ENCODE measurements at regions not wholly inside any gene's neighbourhood (a gene's known extent, or its start where the extent isn't known, plus 50 kb on each side); places are given as distances from the start of the nearest gene placed in this dataset.
A peak's percentile ranks its signal among the peaks of the same experiment; 100 is the strongest.

DNA sequence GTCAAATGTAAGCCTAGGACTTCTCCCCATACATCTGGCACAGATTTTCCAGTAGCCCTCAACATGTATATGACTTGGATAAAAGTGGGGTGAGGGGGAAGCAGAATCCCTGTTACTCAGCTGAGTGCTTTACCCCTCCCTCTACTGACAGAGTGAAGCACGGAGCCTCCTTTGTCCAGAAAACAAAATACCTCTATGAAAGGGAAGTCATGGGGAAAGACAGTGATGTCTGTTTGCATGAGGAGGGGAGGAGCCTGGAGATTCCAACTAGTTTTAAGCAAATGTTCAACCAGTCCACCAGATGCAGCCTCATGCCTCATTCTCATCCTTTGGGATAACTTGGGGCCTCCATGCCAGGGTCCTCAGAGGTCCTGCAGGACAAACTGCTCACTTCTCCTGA, 203.9 kb downstream of the SMAD2 start:
- no peak for TF ChIP-seq FOXP2 (optimal IDR thresholded peaks at IDR 0.05; ENCODE audit: borderline replicate concordance, extremely low read depth, extremely low read length, insufficient read depth)
- TF ChIP-seq POLR2AphosphoS5 (IDR thresholded peaks at IDR 0.05; ENCODE audit: low read depth, low read length): no peak
- TF ChIP-seq, protein P1, sequence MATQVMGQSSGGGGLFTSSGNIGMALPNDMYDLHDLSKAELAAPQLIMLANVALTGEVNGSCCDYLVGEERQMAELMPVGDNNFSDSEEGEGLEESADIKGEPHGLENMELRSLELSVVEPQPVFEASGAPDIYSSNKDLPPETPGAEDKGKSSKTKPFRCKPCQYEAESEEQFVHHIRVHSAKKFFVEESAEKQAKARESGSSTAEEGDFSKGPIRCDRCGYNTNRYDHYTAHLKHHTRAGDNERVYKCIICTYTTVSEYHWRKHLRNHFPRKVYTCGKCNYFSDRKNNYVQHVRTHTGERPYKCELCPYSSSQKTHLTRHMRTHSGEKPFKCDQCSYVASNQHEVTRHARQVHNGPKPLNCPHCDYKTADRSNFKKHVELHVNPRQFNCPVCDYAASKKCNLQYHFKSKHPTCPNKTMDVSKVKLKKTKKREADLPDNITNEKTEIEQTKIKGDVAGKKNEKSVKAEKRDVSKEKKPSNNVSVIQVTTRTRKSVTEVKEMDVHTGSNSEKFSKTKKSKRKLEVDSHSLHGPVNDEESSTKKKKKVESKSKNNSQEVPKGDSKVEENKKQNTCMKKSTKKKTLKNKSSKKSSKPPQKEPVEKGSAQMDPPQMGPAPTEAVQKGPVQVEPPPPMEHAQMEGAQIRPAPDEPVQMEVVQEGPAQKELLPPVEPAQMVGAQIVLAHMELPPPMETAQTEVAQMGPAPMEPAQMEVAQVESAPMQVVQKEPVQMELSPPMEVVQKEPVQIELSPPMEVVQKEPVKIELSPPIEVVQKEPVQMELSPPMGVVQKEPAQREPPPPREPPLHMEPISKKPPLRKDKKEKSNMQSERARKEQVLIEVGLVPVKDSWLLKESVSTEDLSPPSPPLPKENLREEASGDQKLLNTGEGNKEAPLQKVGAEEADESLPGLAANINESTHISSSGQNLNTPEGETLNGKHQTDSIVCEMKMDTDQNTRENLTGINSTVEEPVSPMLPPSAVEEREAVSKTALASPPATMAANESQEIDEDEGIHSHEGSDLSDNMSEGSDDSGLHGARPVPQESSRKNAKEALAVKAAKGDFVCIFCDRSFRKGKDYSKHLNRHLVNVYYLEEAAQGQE (IDR thresholded peaks at IDR 0.05; ENCODE audit: insufficient read depth in 1 of 2, low read depth in 2 of 2, low read length in 2 of 2): no peak
- TF ChIP-seq SIN3A (IDR thresholded peaks at IDR 0.05; ENCODE audit: borderline replicate concordance, insufficient read depth, low read length): no peak
- no peak for TF ChIP-seq TAF1 (IDR thresholded peaks at IDR 0.05; ENCODE audit: borderline replicate concordance, insufficient read depth, low read length)

DNA sequence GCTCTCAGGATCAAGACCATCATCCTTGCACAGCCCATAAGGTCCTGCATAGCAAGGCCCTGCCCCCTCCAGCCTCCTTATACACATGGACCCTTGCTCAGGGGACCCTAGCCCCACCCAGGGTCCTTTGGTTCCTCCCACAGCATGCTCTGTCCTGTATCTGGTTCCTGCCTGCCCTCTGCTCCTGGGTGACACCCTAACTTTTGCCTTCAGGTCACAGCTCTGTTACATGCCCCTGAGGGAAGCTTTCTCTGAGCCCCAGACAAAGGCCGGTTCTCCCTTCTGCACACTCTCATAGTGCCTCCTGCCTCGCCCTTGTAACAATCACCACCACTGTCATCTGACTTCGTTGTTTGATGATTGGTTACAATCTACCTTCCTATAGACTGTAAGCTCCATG, 204.8 kb downstream of the SMAD2 start:
- TF ChIP-seq, protein P1 (IDR thresholded peaks at IDR 0.05; ENCODE audit: insufficient read depth in 1 of 2, low read depth in 2 of 2, low read length in 2 of 2): no peak
- TF ChIP-seq FOXP2 (optimal IDR thresholded peaks at IDR 0.05; ENCODE audit: borderline replicate concordance, extremely low read depth, extremely low read length, insufficient read depth): no peak
- TF ChIP-seq POLR2AphosphoS5 (IDR thresholded peaks at IDR 0.05; ENCODE audit: low read depth, low read length): no peak
- no peak for TF ChIP-seq SIN3A (IDR thresholded peaks at IDR 0.05; ENCODE audit: borderline replicate concordance, insufficient read depth, low read length)
- no peak for TF ChIP-seq TAF1 (IDR thresholded peaks at IDR 0.05; ENCODE audit: borderline replicate concordance, insufficient read depth, low read length)

DNA sequence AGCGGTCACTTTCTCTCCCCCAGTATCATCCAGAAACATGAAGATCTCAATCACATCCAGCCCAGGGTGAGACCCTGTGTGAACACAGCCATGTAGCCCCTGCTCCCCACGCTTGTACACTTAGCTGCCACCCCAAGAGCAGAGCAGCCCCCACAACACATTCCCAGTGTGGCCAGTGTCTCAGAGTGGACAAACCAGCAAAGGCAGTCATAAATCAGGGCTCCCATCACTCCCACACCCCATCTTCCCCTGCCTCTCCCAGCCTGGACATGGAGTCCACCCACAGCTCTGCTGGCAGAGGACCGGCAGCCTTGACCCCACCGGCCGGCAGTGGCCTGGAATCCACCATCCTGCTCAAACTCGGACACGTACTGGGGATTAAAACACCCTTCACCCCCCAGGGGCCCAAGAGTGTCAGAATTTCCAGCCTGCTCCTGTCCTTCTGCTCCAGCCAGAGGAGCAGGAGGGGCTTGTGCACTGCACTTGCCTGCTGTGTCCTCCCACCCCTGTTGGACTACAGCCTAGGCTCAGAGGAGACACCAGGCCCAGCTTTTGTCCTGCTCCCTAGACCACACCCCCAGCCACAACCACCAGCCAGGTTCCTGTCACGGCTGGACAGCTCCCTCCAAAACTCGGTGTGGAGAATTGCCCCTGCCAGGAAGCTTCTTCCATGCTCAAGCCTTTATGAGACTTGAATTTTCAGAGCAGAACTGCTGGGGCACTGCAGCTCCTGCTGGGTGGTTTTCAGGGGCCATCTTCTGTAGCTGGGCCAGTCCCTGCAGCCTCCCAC, 206.1 kb downstream of the SMAD2 start:
- no peak for TF ChIP-seq FOXP2 (optimal IDR thresholded peaks at IDR 0.05; ENCODE audit: borderline replicate concordance, extremely low read depth, extremely low read length, insufficient read depth)
- TF ChIP-seq, protein P1 (IDR thresholded peaks at IDR 0.05; ENCODE audit: insufficient read depth in 1 of 2, low read depth in 2 of 2, low read length in 2 of 2): peak; percentile 30 to 84; a peak in 2 of 4 replicates

DNA sequence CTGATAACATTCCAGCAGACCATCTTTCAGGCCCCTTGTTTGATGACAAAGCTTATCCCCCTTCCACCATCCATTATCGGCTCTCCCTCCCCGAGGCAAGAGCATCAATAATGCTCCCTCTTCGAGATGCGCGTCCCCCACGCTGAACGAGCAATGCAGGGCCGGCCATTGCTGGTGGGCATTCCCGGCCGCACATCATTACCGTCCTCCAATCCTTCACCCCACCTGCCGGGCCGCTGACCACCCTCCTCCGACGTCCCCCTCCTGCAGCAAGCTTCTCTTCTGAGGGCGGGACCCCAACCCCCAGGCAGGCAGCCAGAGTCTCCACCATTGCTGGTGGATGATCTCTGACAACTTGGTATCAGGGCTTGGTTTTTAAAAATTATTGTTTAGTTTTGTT, 208.6 kb downstream of the SMAD2 start:
- TF ChIP-seq FOXP2 (optimal IDR thresholded peaks at IDR 0.05; ENCODE audit: borderline replicate concordance, extremely low read depth, extremely low read length, insufficient read depth): no peak

DNA sequence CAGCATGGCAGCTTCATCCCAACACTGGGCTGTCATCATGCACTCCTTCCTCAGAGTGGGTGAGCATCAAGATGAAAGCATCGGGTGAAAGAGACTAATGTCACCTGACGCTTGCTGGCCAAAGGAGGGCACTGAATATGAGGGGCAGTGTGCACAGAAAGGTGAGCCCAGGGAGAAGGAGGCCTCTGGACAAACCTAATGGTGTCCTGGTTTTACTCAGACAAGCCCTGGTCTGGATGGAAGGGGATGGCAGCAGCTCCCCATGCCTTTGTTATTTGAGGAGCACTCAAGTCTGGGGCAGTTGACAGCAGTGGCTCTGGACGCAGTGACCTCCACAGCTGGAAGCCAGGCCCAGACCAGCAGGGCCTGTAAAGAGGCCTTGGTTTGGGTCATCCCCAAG, 209.7 kb downstream of the SMAD2 start:
- TF ChIP-seq, protein P1 (IDR thresholded peaks at IDR 0.05; ENCODE audit: insufficient read depth in 1 of 2, low read depth in 2 of 2, low read length in 2 of 2): no peak
- no peak for TF ChIP-seq TAF1 (IDR thresholded peaks at IDR 0.05; ENCODE audit: borderline replicate concordance, insufficient read depth, low read length)
- no peak for TF ChIP-seq FOXP2 (optimal IDR thresholded peaks at IDR 0.05; ENCODE audit: borderline replicate concordance, extremely low read depth, extremely low read length, insufficient read depth)
- TF ChIP-seq POLR2AphosphoS5 (IDR thresholded peaks at IDR 0.05; ENCODE audit: low read depth, low read length): no peak
- no peak for TF ChIP-seq SIN3A (IDR thresholded peaks at IDR 0.05; ENCODE audit: borderline replicate concordance, insufficient read depth, low read length)

All from PFSK-1 (cell line).